H1 (cell line): ENCODE measurements at regions not wholly inside any gene's neighbourhood (a gene's known extent, or its start where the extent isn't known, plus 50 kb on each side); places are given as distances from the start of the nearest gene placed in this dataset.

Experiments
- BACH1 ChIP-seq: IDR thresholded peaks from 2 replicates; pipeline ENCODE4 v1.6.1; 2012; ENCODE audit warnings: low read length, improper control_type of control experiment
- CHD1 ChIP-seq: IDR thresholded peaks from 2 replicates; pipeline ENCODE4 v1.6.1; 2012; ENCODE audit warnings: low read depth, low read length, improper control_type of control experiment
- POLR2AphosphoS5 ChIP-seq: IDR thresholded peaks from 2 replicates; pipeline ENCODE4 v1.6.1; 2011; ENCODE audit warnings: low read depth, low read length

- TF ChIP-seq CHD1: no peak
- TF ChIP-seq BACH1: no peak
- TF ChIP-seq POLR2AphosphoS5: no peak
Observed at GRCh38 chr17:63221939-63222338, 224.2 kb downstream of the CYB561 start.
